ENCODE measurements at regions not wholly inside any gene's neighbourhood (a gene's known extent, or its start where the extent isn't known, plus 50 kb on each side); places are given as distances from the start of the nearest gene placed in this dataset.

- H3K4me3 ChIP-seq (ENCODE audit: low read depth, low read length), result no peak overlapping the region
- TF ChIP-seq, protein P1, sequence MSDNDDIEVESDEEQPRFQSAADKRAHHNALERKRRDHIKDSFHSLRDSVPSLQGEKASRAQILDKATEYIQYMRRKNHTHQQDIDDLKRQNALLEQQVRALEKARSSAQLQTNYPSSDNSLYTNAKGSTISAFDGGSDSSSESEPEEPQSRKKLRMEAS (IDR thresholded peaks at IDR 0.05; ENCODE audit: low read depth, low read length), result no peak
- TF ChIP-seq, protein P2, sequence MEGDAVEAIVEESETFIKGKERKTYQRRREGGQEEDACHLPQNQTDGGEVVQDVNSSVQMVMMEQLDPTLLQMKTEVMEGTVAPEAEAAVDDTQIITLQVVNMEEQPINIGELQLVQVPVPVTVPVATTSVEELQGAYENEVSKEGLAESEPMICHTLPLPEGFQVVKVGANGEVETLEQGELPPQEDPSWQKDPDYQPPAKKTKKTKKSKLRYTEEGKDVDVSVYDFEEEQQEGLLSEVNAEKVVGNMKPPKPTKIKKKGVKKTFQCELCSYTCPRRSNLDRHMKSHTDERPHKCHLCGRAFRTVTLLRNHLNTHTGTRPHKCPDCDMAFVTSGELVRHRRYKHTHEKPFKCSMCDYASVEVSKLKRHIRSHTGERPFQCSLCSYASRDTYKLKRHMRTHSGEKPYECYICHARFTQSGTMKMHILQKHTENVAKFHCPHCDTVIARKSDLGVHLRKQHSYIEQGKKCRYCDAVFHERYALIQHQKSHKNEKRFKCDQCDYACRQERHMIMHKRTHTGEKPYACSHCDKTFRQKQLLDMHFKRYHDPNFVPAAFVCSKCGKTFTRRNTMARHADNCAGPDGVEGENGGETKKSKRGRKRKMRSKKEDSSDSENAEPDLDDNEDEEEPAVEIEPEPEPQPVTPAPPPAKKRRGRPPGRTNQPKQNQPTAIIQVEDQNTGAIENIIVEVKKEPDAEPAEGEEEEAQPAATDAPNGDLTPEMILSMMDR (IDR thresholded peaks at IDR 0.05; ENCODE audit: low read depth, low read length), result no peak
- TF ChIP-seq MYC (IDR thresholded peaks at IDR 0.05; ENCODE audit: low read depth, low read length) (no peak), POLR2A (IDR thresholded peaks at IDR 0.05; ENCODE audit: extremely low read depth, insufficient read length) (no peak)
- DNase-seq (ENCODE audit: low read depth), result no peak
These were observed 101.6 kb upstream of the PALMD start for GRCh38 chr1:99544328-99544727.

GRCh38 chr1:99546432-99547416 is 99.2 kb upstream of the PALMD start:
- TF ChIP-seq MYC (IDR thresholded peaks at IDR 0.05; ENCODE audit: low read depth, low read length), result no peak
- TF ChIP-seq, protein P1 (IDR thresholded peaks at IDR 0.05; ENCODE audit: low read depth, low read length), result no peak
- TF ChIP-seq POLR2A (IDR thresholded peaks at IDR 0.05; ENCODE audit: extremely low read depth, insufficient read length), result no peak
- no peak overlapping the region for H3K4me3 ChIP-seq (ENCODE audit: low read depth, low read length)
- no peak for DNase-seq (ENCODE audit: low read depth)

DNA sequence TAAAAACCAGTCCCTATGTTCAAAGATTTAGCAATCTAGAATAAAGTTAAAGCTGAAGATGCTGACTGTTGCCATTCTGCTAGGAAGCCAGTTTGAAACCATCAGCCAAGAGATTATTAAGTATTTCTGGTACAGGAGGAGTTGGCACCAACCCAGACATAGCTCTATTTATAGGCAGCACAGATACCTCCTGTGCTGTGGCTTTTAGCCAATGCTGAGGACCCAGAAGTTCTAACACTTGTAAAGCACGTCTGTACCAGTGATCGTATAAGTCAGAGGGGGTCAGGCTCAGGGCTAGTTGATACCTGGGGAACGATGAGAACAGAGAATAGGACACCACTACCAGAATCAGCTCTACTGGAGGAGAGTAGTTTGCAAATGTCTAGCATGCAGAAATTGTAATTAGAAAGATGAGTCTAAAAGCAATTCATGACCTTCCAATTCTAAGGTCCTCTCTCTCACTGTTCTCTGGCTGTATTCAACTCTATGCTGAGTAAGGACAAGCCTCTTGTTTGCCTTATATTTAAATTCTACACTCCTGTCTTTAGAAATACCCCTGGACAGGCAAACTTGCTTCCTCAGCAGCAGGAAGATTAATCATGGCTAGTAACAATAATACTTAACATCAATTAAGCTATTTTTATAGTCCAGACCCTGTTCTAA is 96.8 kb upstream of the PALMD start:
- H3K4me3 ChIP-seq (ENCODE audit: low read depth, low read length), result no peak overlapping the region
- no peak for TF ChIP-seq POLR2A (IDR thresholded peaks at IDR 0.05; ENCODE audit: extremely low read depth, insufficient read length)
- no peak for TF ChIP-seq MYC (IDR thresholded peaks at IDR 0.05; ENCODE audit: low read depth, low read length)
- TF ChIP-seq, protein P2 (IDR thresholded peaks at IDR 0.05; ENCODE audit: low read depth, low read length), result no peak
- TF ChIP-seq, protein P1 (IDR thresholded peaks at IDR 0.05; ENCODE audit: low read depth, low read length), result no peak
- DNase-seq (ENCODE audit: low read depth), result no peak

- DNase-seq (ENCODE audit: low read depth), result no peak
- no peak overlapping the region for H3K4me3 ChIP-seq (ENCODE audit: low read depth, low read length)
- TF ChIP-seq MYC (IDR thresholded peaks at IDR 0.05; ENCODE audit: low read depth, low read length) (no peak), POLR2A (IDR thresholded peaks at IDR 0.05; ENCODE audit: extremely low read depth, insufficient read length) (no peak)
- TF ChIP-seq, protein P2 (IDR thresholded peaks at IDR 0.05; ENCODE audit: low read depth, low read length), result no peak
- TF ChIP-seq, protein P1 (IDR thresholded peaks at IDR 0.05; ENCODE audit: low read depth, low read length), result no peak
These were observed 95.7 kb upstream of the PALMD start for GRCh38 chr1:99550198-99550597.

GRCh38 chr1:99551812-99552614 is 93.9 kb upstream of the PALMD start:
- no peak for DNase-seq (ENCODE audit: low read depth)
- TF ChIP-seq, protein P1 (IDR thresholded peaks at IDR 0.05; ENCODE audit: low read depth, low read length), result no peak
- TF ChIP-seq MYC (IDR thresholded peaks at IDR 0.05; ENCODE audit: low read depth, low read length), result no peak
- TF ChIP-seq, protein P2 (IDR thresholded peaks at IDR 0.05; ENCODE audit: low read depth, low read length), result no peak
- no peak for TF ChIP-seq POLR2A (IDR thresholded peaks at IDR 0.05; ENCODE audit: extremely low read depth, insufficient read length)
- no peak overlapping the region for H3K4me3 ChIP-seq (ENCODE audit: low read depth, low read length)
